SK-N-SH (cell line): ENCODE measurements at regions not wholly inside any gene's neighbourhood (a gene's known extent, or its start where the extent isn't known, plus 50 kb on each side); places are given as distances from the start of the nearest gene placed in this dataset.

Source experiments
- CTCF ChIA-PET: fragments of 300-600, 350-600 bp; formaldehyde crosslinking; extraction: SDS; loops from one replicate; lab custom pipeline; 2021; lab: Yijun Ruan, JAX
- POLR2A ChIA-PET: fragments of 350-600 bp; sonication (Branson Sonifier 250); formaldehyde crosslinking; extraction: SDS; loops from one replicate; lab custom pipeline; 2020; ENCODE audit warnings: antibody characterized with exemption, inconsistent platforms; lab: Yijun Ruan, JAX
- DNase-seq: peaks from one replicate; pipeline ENCODE4 v3.0.0; 2012
- H2AFZ ChIP-seq: fragments of 200-600 bp; sonication (generic); 2 replicates; pipeline ENCODE4 v1.8.1; 2016; ENCODE audit warnings: antibody characterized with exemption, mild to moderate bottlenecking, low read depth
- H3F3A ChIP-seq: fragments of 200-600 bp; sonication (generic); replicated peaks from 2 replicates; pipeline ENCODE3; 2016; ENCODE audit warnings: antibody characterized with exemption, mild to moderate bottlenecking; ENCODE audit not compliant: insufficient read depth
- H3K27ac ChIP-seq, 2 experiments: fragments of 200-500 bp in 1 of 2; fragments of 200-600 bp in 1 of 2; sonication (Bioruptor generic) in 1 of 2; sonication (generic), shearing (Covaris generic) in 1 of 2; 2 replicates each; pipeline versions ENCODE4 v1.5.1 to v1.6.1; 2014 to 2016; ENCODE audit warnings: low read depth in 2 of 2, inconsistent platforms in 1 of 2, low read length in 1 of 2, mild to moderate bottlenecking in 1 of 2, mixed read lengths in 1 of 2
- H3K27me3 ChIP-seq: fragments of 200-600 bp; sonication (generic), shearing (Covaris generic); 2 replicates; pipeline ENCODE4 v1.6.1; 2016; ENCODE audit warnings: mixed run types; ENCODE audit not compliant: insufficient read depth
- H3K36me3 ChIP-seq, 2 experiments: fragments of 200-500 bp in 1 of 2; fragments of 200-600 bp in 1 of 2; sonication (Bioruptor generic) in 1 of 2; sonication (generic) in 1 of 2; replicated peaks in 1 of 2; 2 replicates each; pipeline versions ENCODE3 to v1.5.1; 2014 to 2016; ENCODE audit warnings: low read length in 1 of 2, mild to moderate bottlenecking in 1 of 2; ENCODE audit not compliant: insufficient read depth in 2 of 2, control insufficient read depth in 1 of 2
- H3K4me1 ChIP-seq, 2 experiments: fragments of 200-500 bp in 1 of 2; fragments of 200-600 bp in 1 of 2; sonication (Bioruptor generic) in 1 of 2; sonication (generic), shearing (Covaris generic) in 1 of 2; 2 replicates each; pipeline versions ENCODE4 v1.5.1 to v1.6.1; 2014 to 2016; ENCODE audit warnings: low read depth in 1 of 2, low read length in 1 of 2, mixed run types in 1 of 2; ENCODE audit not compliant: insufficient read depth in 2 of 2, control insufficient read depth in 1 of 2
- H3K4me2 ChIP-seq: fragments of 200-600 bp; sonication (generic), shearing (Covaris generic); 2 replicates; pipeline ENCODE4 v1.6.1; 2017; ENCODE audit warnings: mixed run types
- H3K4me3 ChIP-seq, 2 experiments: fragments of 200-500 bp in 1 of 2; fragments of 200-600 bp in 1 of 2; sonication (Bioruptor generic) in 1 of 2; sonication (generic), shearing (Covaris generic) in 1 of 2; 2 replicates each; pipeline versions ENCODE4 v1.5.1 to v1.8.1; 2014 to 2016; ENCODE audit warnings: low read depth in 2 of 2, inconsistent platforms in 1 of 2, low read length in 1 of 2, mild to moderate bottlenecking in 1 of 2, mixed read lengths in 1 of 2, moderate library complexity in 1 of 2
- H3K79me2 ChIP-seq: fragments of 200-600 bp; sonication (generic); 2 replicates; pipeline ENCODE4 v1.8.1; 2017; ENCODE audit warnings: mild to moderate bottlenecking; ENCODE audit not compliant: insufficient read depth
- H3K9ac ChIP-seq: fragments of 200-600 bp; sonication (generic); 2 replicates; pipeline ENCODE4 v1.6.1; 2017; ENCODE audit warnings: mixed run types
- H3K9me2 ChIP-seq: fragments of 200-600 bp; sonication (generic); 2 replicates; pipeline ENCODE4 v1.6.1; 2017; ENCODE audit warnings: mixed run types
- H3K9me3 ChIP-seq: fragments of 200-600 bp; sonication (generic); 2 replicates; pipeline ENCODE4 v1.6.1; 2017; ENCODE audit warnings: mixed run types, mild to moderate bottlenecking, moderate library complexity
- H4K20me1 ChIP-seq: fragments of 200-600 bp; sonication (generic); 2 replicates; pipeline ENCODE4 v1.6.1; 2017; ENCODE audit warnings: mild to moderate bottlenecking, mixed run types; ENCODE audit not compliant: insufficient read depth
- CHD2 ChIP-seq: fragments of 150-350 bp; IDR thresholded peaks from 2 replicates; pipeline ENCODE4 v1.6.1; 2018; ENCODE audit warnings: low read length; ENCODE audit not compliant: partially characterized antibody
- ELF1 ChIP-seq: IDR thresholded peaks from 2 replicates; pipeline ENCODE4 v1.4.0; 2012
- FOSL2 ChIP-seq: IDR thresholded peaks from 2 replicates; pipeline ENCODE4 v1.4.0; 2012; ENCODE audit warnings: low read depth, mild to moderate bottlenecking, moderate library complexity, borderline replicate concordance
- FOXM1 ChIP-seq: IDR thresholded peaks from 2 replicates; pipeline ENCODE4 v1.4.0; 2012; ENCODE audit warnings: low read depth, mild to moderate bottlenecking
- GATA2 ChIP-seq: sonication (generic); formaldehyde crosslinking; IDR thresholded peaks from 2 replicates; pipeline ENCODE4 v1.5.0; 2020; ENCODE audit warnings: mild to moderate bottlenecking, missing genetic modification reagents
- NRF1 ChIP-seq: IDR thresholded peaks from 2 replicates; pipeline ENCODE4 v1.6.1; 2012; ENCODE audit warnings: low read depth, mild to moderate bottlenecking, low read length
- POLR2AphosphoS5 ChIP-seq: IDR thresholded peaks from 2 replicates; pipeline ENCODE4 v1.6.1; 2012; ENCODE audit warnings: low read depth, low read length
- RAD21 ChIP-seq: IDR thresholded peaks from 2 replicates; pipeline ENCODE4 v1.6.1; 2012; ENCODE audit warnings: mild to moderate bottlenecking, low read length
- RCOR1 ChIP-seq: fragments of 150-350 bp; IDR thresholded peaks from 2 replicates; pipeline ENCODE4 v1.6.1; 2017; ENCODE audit warnings: antibody characterized with exemption, low read length
- TAF1 ChIP-seq: IDR thresholded peaks from 2 replicates; pipeline ENCODE4 v1.6.1; 2012; ENCODE audit warnings: low read depth, mild to moderate bottlenecking, low read length, moderate library complexity, borderline replicate concordance
- TEAD4 ChIP-seq: IDR thresholded peaks from 2 replicates; pipeline ENCODE4 v1.4.0; 2012; ENCODE audit warnings: mild to moderate bottlenecking, borderline replicate concordance; ENCODE audit not compliant: insufficient read depth
- YY1 ChIP-seq: IDR thresholded peaks from 2 replicates; pipeline ENCODE4 v1.4.0; 2012; ENCODE audit warnings: low read depth, mild to moderate bottlenecking
- ZBTB33 ChIP-seq: IDR thresholded peaks from 2 replicates; pipeline ENCODE4 v1.4.0; 2012; ENCODE audit warnings: low read depth, borderline replicate concordance
- WGBS: methylation state at CpG from one replicate; pipeline ENCODE4 v1.1.6; 2017; ENCODE audit warnings: low lambda C conversion rate; 5-methylcytosine and 5-hydroxymethylcytosine counted together
- TF ChIP-seq, protein P1 (sequence below): fragments of 150-350 bp; IDR thresholded peaks from 2 replicates; pipeline ENCODE4 v1.6.1; 2017; ENCODE audit warnings: antibody characterized with exemption, low read length, low read depth, borderline replicate concordance
- TF ChIP-seq, protein P2 (sequence below): fragments of 150-350 bp; IDR thresholded peaks from 2 replicates; pipeline ENCODE4 v1.6.1; 2016; ENCODE audit warnings: mild to moderate bottlenecking, low read depth, low read length
- TF ChIP-seq, protein P3 (sequence below): IDR thresholded peaks from 2 replicates; pipeline ENCODE4 v1.4.0; 2012; ENCODE audit warnings: low read depth
- TF ChIP-seq, protein P4 (sequence below): IDR thresholded peaks from 2 replicates; pipeline ENCODE4; 2012

DNA sequence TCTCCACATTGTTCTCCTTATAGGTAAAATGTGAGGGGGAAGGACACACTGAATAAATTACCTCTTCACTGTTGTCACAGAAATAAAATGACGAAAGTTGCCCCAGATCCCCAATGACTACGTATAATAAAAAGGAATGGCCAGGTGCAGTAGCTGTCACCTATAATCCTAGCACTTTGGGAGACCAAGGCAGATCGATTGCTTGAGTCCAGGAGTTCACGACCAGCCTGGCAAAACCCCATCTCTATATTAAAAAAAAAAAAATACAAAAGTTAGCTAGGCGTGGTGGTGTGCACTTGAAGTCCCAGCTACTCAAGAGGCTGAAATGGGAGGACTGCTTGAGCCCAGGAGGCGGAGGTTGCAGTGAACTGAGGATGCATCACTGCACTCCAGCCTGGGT, 82.2 kb upstream of the APC start:
- ChIA-PET POLR2A (no interaction called here), CTCF (no interaction called here)
- Histone ChIP-seq H3K27me3 (no peaks in the 10 kb centered on the region), H3K9me2 (no peaks in the 10 kb centered on the region), H3K4me1 (no peaks in the 10 kb centered on the region), H3F3A (no peaks in the 10 kb centered on the region), H2AFZ (no peak overlapping the region), H3K9me3 (no peaks in the 10 kb centered on the region)
- no peak for DNase-seq
- WGBS, result 71% methylated on average over 6 of the region's 6 CpGs
- TF ChIP-seq, protein P1, sequence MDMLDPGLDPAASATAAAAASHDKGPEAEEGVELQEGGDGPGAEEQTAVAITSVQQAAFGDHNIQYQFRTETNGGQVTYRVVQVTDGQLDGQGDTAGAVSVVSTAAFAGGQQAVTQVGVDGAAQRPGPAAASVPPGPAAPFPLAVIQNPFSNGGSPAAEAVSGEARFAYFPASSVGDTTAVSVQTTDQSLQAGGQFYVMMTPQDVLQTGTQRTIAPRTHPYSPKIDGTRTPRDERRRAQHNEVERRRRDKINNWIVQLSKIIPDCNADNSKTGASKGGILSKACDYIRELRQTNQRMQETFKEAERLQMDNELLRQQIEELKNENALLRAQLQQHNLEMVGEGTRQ, result no peak
- TF ChIP-seq, all 33 proteins: peak for 0
- Histone ChIP-seq H3K36me3 (no peaks in the 10 kb centered on the region), H3K79me2 (no peaks in the 10 kb centered on the region), H3K27ac (no peak overlapping the region), H4K20me1 (no peaks in the 10 kb centered on the region), H3K9ac (no peak overlapping the region), H3K4me2 (no peak overlapping the region), H3K4me3 (no peak overlapping the region)

GRCh38 chr5:112656451-112656850, 81.2 kb upstream of the APC start:
- WGBS, result 64% methylated on average over 2 of the region's 2 CpGs
- H4K20me1 ChIP-seq, result no peaks in the 10 kb centered on the region
- ChIA-PET POLR2A (no interaction called here), CTCF (no interaction called here)
- H3K9me2 ChIP-seq, result no peaks in the 10 kb centered on the region
- H3K9ac ChIP-seq, result no peak overlapping the region
- no peak overlapping the region for H3K4me3 ChIP-seq
- no peaks in the 10 kb centered on the region for H3K9me3 ChIP-seq
- H3F3A ChIP-seq, result no peaks in the 10 kb centered on the region
- TF ChIP-seq YY1 (no peak), FOSL2 (no peak), POLR2AphosphoS5 (no peak)
- H3K4me2 ChIP-seq, result no peak overlapping the region
- H3K27me3 ChIP-seq, result no peaks in the 10 kb centered on the region
- H3K27ac ChIP-seq, result no peak overlapping the region
- H3K79me2 ChIP-seq, result no peaks in the 10 kb centered on the region
- DNase-seq, result no peak
- H2AFZ ChIP-seq, result no peak overlapping the region
- H3K36me3 ChIP-seq, result no peaks in the 10 kb centered on the region
- H3K4me1 ChIP-seq, result no peaks in the 10 kb centered on the region

- Histone ChIP-seq H3K4me2 (no peak overlapping the region), H3K4me3 (no peak overlapping the region), H4K20me1 (no peaks in the 10 kb centered on the region), H2AFZ (no peak overlapping the region), H3K27me3 (no peaks in the 10 kb centered on the region), H3K4me1 (no peaks in the 10 kb centered on the region), H3K9ac (no peak overlapping the region), H3K27ac (no peak overlapping the region), H3K9me2 (no peaks in the 10 kb centered on the region), H3F3A (no peaks in the 10 kb centered on the region), H3K36me3 (no peaks in the 10 kb centered on the region), H3K9me3 (no peaks in the 10 kb centered on the region), H3K79me2 (no peaks in the 10 kb centered on the region)
- DNase-seq, result no peak
- POLR2A ChIA-PET, result no interaction called here
- WGBS, result 33% methylated on average over 3 of the region's 3 CpGs
- CTCF ChIA-PET, result interaction anchor here (0.6 kb wide), 1 partner anchor 17 kb away, joined by 3 read pairs; no protein-coding TSS in a partner anchor
- TF ChIP-seq FOXM1 (no peak), ZBTB33 (no peak), TAF1 (no peak), RCOR1 (no peak), NRF1 (no peak), ELF1 (no peak), RAD21 (no peak), GATA2 (no peak), TEAD4 (no peak), CHD2 (no peak)
- TF ChIP-seq, protein P1, result no peak
- TF ChIP-seq, protein P2, sequence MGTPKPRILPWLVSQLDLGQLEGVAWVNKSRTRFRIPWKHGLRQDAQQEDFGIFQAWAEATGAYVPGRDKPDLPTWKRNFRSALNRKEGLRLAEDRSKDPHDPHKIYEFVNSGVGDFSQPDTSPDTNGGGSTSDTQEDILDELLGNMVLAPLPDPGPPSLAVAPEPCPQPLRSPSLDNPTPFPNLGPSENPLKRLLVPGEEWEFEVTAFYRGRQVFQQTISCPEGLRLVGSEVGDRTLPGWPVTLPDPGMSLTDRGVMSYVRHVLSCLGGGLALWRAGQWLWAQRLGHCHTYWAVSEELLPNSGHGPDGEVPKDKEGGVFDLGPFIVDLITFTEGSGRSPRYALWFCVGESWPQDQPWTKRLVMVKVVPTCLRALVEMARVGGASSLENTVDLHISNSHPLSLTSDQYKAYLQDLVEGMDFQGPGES, result no peak
- TF ChIP-seq, protein P3, sequence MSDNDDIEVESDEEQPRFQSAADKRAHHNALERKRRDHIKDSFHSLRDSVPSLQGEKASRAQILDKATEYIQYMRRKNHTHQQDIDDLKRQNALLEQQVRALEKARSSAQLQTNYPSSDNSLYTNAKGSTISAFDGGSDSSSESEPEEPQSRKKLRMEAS, result no peak
- TF ChIP-seq, protein P4, sequence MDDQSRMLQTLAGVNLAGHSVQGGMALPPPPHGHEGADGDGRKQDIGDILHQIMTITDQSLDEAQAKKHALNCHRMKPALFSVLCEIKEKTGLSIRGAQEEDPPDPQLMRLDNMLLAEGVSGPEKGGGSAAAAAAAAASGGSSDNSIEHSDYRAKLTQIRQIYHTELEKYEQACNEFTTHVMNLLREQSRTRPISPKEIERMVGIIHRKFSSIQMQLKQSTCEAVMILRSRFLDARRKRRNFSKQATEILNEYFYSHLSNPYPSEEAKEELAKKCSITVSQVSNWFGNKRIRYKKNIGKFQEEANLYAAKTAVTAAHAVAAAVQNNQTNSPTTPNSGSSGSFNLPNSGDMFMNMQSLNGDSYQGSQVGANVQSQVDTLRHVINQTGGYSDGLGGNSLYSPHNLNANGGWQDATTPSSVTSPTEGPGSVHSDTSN, result no peak
Measured at GRCh38 chr5:112657804-112658203, 79.9 kb upstream of the APC start.
